HepG2 (cell line): ENCODE measurements at regions not wholly inside any gene's neighbourhood (a gene's known extent, or its start where the extent isn't known, plus 50 kb on each side); places are given as distances from the start of the nearest gene placed in this dataset.

ENCODE experiments used
- ATAC-seq: fragments of 200-7000 bp; cut with Tn5 transposase; 3 replicates; pipeline ENCODE4 v1.9.1; 2020; ENCODE audit warnings: mild to moderate bottlenecking, moderate library complexity
- BruUV-seq: library from RNA; stranded (reverse); fragments of 400-500 nt; replicated peaks from 2 replicates; lab custom pipeline; 2021; lab: Mats Ljungman, UMichigan
- CTCF ChIA-PET: fragments of 300-600 bp; formaldehyde crosslinking; extraction: SDS; loops from one replicate; lab custom pipeline; 2021; ENCODE audit warnings: low total read pairs, inconsistent platforms, low intra/inter-chr PET ratio; lab: Yijun Ruan, JAX
- POLR2A ChIA-PET: fragments of 350-600 bp; sonication (Branson Sonifier 250); formaldehyde crosslinking; loops from one replicate; lab custom pipeline; 2020; ENCODE audit warnings: antibody characterized with exemption, inconsistent platforms; lab: Yijun Ruan, JAX
- DNase-seq: peaks from one replicate; pipeline ENCODE4 v3.0.0-alpha.2; 2015; ENCODE audit warnings: low spot score
- FAIRE-seq: peaks from 3 replicates; lab custom pipeline; 2011; peaks lifted over from hg19 to GRCh38; lab: Jason Lieb, UNC
- H2AFZ ChIP-seq: one replicate; pipeline ENCODE4 v1.6.1; 2011; ENCODE audit warnings: low read length, inconsistent platforms
- H3K27ac ChIP-seq: fragments of 300-600 bp; 3 replicates; pipeline ENCODE4 v1.8.0; 2011; ENCODE audit warnings: mixed run types, mild to moderate bottlenecking, mixed read lengths, low read length, inconsistent platforms; ENCODE audit not compliant: insufficient read depth; ENCODE audit errors: extremely low read length
- H3K27me3 ChIP-seq, 2 experiments: fragments of 200-600 bp in 1 of 2; 2 replicates in 1 of 2; 3 replicates in 1 of 2; pipeline versions ENCODE4 v1.6.0 to v1.8.0; 2011; ENCODE audit warnings: low read length in 2 of 2, mild to moderate bottlenecking in 2 of 2, moderate library complexity in 2 of 2, inconsistent platforms in 1 of 2; ENCODE audit not compliant: insufficient read depth in 2 of 2, control insufficient read depth in 1 of 2
- H3K36me3 ChIP-seq, 2 experiments: fragments of 200-600 bp in 1 of 2; replicated peaks in 1 of 2; 2 replicates in 1 of 2; 3 replicates in 1 of 2; pipeline versions ENCODE4 v1.5.1 to v1.8.0; 2011; ENCODE audit warnings: low read length in 2 of 2, inconsistent platforms in 1 of 2; ENCODE audit not compliant: insufficient read depth in 2 of 2, control insufficient read depth in 1 of 2
- H3K4me1 ChIP-seq: 2 replicates; pipeline ENCODE4 v1.5.1; 2012; ENCODE audit warnings: low read length, inconsistent platforms; ENCODE audit not compliant: insufficient read depth
- H3K4me2 ChIP-seq: 2 replicates; pipeline ENCODE4 v1.6.0; 2011; ENCODE audit warnings: low read depth, low read length, inconsistent platforms
- H3K4me3 ChIP-seq, 3 experiments: fragments of 200-600 bp in 1 of 3; sonication (generic), shearing (Covaris generic) in 1 of 3; replicated peaks in 1 of 3; 2 replicates each; pipeline ENCODE4 v1.5.1; 2011 to 2016; ENCODE audit warnings: low read length in 3 of 3, inconsistent platforms in 2 of 3, low read depth in 2 of 3, mild to moderate bottlenecking in 2 of 3, control low read depth in 1 of 3, mixed read lengths in 1 of 3; ENCODE audit not compliant: insufficient read depth in 1 of 3
- H3K79me2 ChIP-seq: one replicate; pipeline ENCODE4 v1.6.1; 2011; ENCODE audit warnings: low read length, inconsistent platforms; ENCODE audit not compliant: insufficient read depth
- H3K9ac ChIP-seq: 2 replicates; pipeline ENCODE4 v1.6.0; 2011; ENCODE audit warnings: mild to moderate bottlenecking, low read depth, low read length, inconsistent platforms; ENCODE audit not compliant: insufficient read depth
- H3K9me3 ChIP-seq: 2 replicates; pipeline ENCODE4 v1.5.1; 2012; ENCODE audit warnings: mild to moderate bottlenecking, low read length
- H4K20me1 ChIP-seq: 2 replicates; pipeline ENCODE4 v1.6.0; 2011; ENCODE audit warnings: inconsistent platforms, mild to moderate bottlenecking, low read length, moderate library complexity; ENCODE audit not compliant: insufficient read depth
- HDAC2 ChIP-seq: sonication (generic); formaldehyde crosslinking; IDR thresholded peaks from 2 replicates; pipeline ENCODE4 v1.4.0; 2020; ENCODE audit warnings: missing genetic modification reagents
- HNRNPK ChIP-seq: fragments of 200-400 bp; formaldehyde crosslinking; IDR thresholded peaks from 2 replicates; pipeline ENCODE4 v1.6.1; 2018; ENCODE audit warnings: low read length, low read depth, moderate library complexity, mild to moderate bottlenecking; ENCODE audit not compliant: poor library complexity, severe bottlenecking
- MEF2D ChIP-seq: sonication (generic); formaldehyde crosslinking; IDR thresholded peaks from 2 replicates; pipeline ENCODE4 v1.5.1; 2020; ENCODE audit warnings: mild to moderate bottlenecking, missing genetic modification reagents
- PLRG1 ChIP-seq: fragments of 450-650 bp; conservative IDR thresholded peaks from 2 replicates; pipeline ENCODE4 v1.6.1; 2016
- RFX3 ChIP-seq: IDR thresholded peaks from 2 replicates; pipeline ENCODE4 v1.6.1; 2016; ENCODE audit warnings: missing biosample characterization, missing genetic modification reagents
- SIN3B ChIP-seq: fragments of 150-350 bp; IDR thresholded peaks from 2 replicates; pipeline ENCODE4 v1.6.1; 2014; ENCODE audit warnings: low read length
- SP2 ChIP-seq: sonication (generic); formaldehyde crosslinking; IDR thresholded peaks from 2 replicates; pipeline ENCODE4 v1.5.1; 2020; ENCODE audit warnings: mild to moderate bottlenecking, missing genetic modification reagents
- SRSF4 ChIP-seq: fragments of 200-400 bp; formaldehyde crosslinking; IDR thresholded peaks from one replicate; pipeline ENCODE4 v1.6.1; 2018; ENCODE audit warnings: mild to moderate bottlenecking, low read depth, low read length, moderate library complexity; ENCODE audit not compliant: poor library complexity, severe bottlenecking
- TP53 ChIP-seq: sonication (generic); formaldehyde crosslinking; conservative IDR thresholded peaks from 2 replicates; pipeline ENCODE4 v1.4.0; 2020; ENCODE audit warnings: missing genetic modification reagents
- U2AF2 ChIP-seq: fragments of 200-400 bp; formaldehyde crosslinking; IDR thresholded peaks from 2 replicates; pipeline ENCODE4 v1.6.1; 2017; ENCODE audit warnings: low read depth, mild to moderate bottlenecking, low read length
- ZBTB21 ChIP-seq: sonication (generic); formaldehyde crosslinking; IDR thresholded peaks from 2 replicates; pipeline ENCODE4 v1.4.0; 2020; ENCODE audit warnings: missing genetic modification reagents
- ZNF329 ChIP-seq: sonication (generic); formaldehyde crosslinking; IDR thresholded peaks from 2 replicates; pipeline ENCODE4 v1.9.0; 2021; ENCODE audit warnings: low read depth, mild to moderate bottlenecking, missing genetic modification reagents
- ZNF383 ChIP-seq: sonication (generic); formaldehyde crosslinking; IDR thresholded peaks from 2 replicates; pipeline ENCODE4 v1.4.0; 2020; ENCODE audit warnings: missing genetic modification reagents, mild to moderate bottlenecking, borderline replicate concordance
- ZNF441 ChIP-seq: sonication (generic); formaldehyde crosslinking; IDR thresholded peaks from 2 replicates; pipeline ENCODE4 v1.7.0; 2021; ENCODE audit warnings: missing genetic modification reagents, borderline replicate concordance
- ZNF543 ChIP-seq: sonication (generic); formaldehyde crosslinking; IDR thresholded peaks from 2 replicates; pipeline ENCODE4 v1.4.0; 2020; ENCODE audit warnings: mild to moderate bottlenecking, missing genetic modification reagents
- ZNF780A ChIP-seq: sonication (generic); formaldehyde crosslinking; IDR thresholded peaks from 2 replicates; pipeline ENCODE4 v1.8.0; 2022; ENCODE audit warnings: mild to moderate bottlenecking, missing genetic modification reagents, moderate library complexity
- WGBS: methylation state at CpG from one replicate; pipeline ENCODE4 v1.1.6; 2017; ENCODE audit warnings: low lambda C conversion rate; 5-methylcytosine and 5-hydroxymethylcytosine counted together
- in situ Hi-C: cut with HindIII; loops from 2 replicates; pipeline ENCODE4 v1.10.0; 2017; ENCODE audit warnings: low pct_unique_long_range_greater_than_20kb; ENCODE audit not compliant: extremely low pct_ligation_motif_present
- intact Hi-C: fragments of 100-400 bp; cut with micrococcal nuclease; formaldehyde crosslinking; loops from one replicate; pipeline ENCODE4 v1.10.0; 2022; ENCODE audit not compliant: unreplicated experiment
- TF ChIP-seq, protein P1 (sequence below): sonication (generic); formaldehyde crosslinking; conservative IDR thresholded peaks from 2 replicates; pipeline ENCODE4 v1.8.0; 2022; ENCODE audit warnings: missing genetic modification reagents
- TF ChIP-seq, protein P2 (sequence below): sonication (generic); formaldehyde crosslinking; IDR thresholded peaks from 2 replicates; pipeline ENCODE4 v1.4.0; 2020; ENCODE audit warnings: missing genetic modification reagents, borderline replicate concordance
- TF ChIP-seq, protein P3 (sequence below): sonication (generic); formaldehyde crosslinking; IDR thresholded peaks from 2 replicates; pipeline ENCODE4 v1.4.0; 2020; ENCODE audit warnings: missing genetic modification reagents, borderline replicate concordance
- TF ChIP-seq, protein P4 (sequence below): sonication (generic); formaldehyde crosslinking; IDR thresholded peaks from 2 replicates; pipeline ENCODE4 v1.5.1; 2020; ENCODE audit warnings: missing genetic modification reagents, mild to moderate bottlenecking, borderline replicate concordance

GRCh38 chrX:83771664-83772063, 89.3 kb upstream of the CYLC1 start:
- in situ Hi-C loops, result no loop called here
- H3K9me3 ChIP-seq, result no peaks in the 10 kb centered on the region
- no TSS peak for BruUV-seq

More at GRCh38 chrX:83771664-83772063, 89.3 kb upstream of the CYLC1 start:
- no peak overlapping the region for H3K9ac ChIP-seq
- TF ChIP-seq MEF2D (CRISPR knock-in tag), result no peak
- TF ChIP-seq, protein P1, sequence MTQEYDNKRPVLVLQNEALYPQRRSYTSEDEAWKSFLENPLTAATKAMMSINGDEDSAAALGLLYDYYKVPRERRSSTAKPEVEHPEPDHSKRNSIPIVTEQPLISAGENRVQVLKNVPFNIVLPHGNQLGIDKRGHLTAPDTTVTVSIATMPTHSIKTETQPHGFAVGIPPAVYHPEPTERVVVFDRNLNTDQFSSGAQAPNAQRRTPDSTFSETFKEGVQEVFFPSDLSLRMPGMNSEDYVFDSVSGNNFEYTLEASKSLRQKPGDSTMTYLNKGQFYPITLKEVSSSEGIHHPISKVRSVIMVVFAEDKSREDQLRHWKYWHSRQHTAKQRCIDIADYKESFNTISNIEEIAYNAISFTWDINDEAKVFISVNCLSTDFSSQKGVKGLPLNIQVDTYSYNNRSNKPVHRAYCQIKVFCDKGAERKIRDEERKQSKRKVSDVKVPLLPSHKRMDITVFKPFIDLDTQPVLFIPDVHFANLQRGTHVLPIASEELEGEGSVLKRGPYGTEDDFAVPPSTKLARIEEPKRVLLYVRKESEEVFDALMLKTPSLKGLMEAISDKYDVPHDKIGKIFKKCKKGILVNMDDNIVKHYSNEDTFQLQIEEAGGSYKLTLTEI, result no peak
- TF ChIP-seq, protein P2, sequence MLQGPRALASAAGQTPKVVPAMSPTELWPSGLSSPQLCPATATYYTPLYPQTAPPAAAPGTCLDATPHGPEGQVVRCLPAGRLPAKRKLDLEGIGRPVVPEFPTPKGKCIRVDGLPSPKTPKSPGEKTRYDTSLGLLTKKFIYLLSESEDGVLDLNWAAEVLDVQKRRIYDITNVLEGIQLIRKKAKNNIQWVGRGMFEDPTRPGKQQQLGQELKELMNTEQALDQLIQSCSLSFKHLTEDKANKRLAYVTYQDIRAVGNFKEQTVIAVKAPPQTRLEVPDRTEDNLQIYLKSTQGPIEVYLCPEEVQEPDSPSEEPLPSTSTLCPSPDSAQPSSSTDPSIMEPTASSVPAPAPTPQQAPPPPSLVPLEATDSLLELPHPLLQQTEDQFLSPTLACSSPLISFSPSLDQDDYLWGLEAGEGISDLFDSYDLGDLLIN (CRISPR knock-in tag), result no peak
- TF ChIP-seq SRSF4, result no peak
- TF ChIP-seq SP2 (CRISPR knock-in tag), result no peak
- no peak for TF ChIP-seq ZNF441 (CRISPR knock-in tag)
- no peak for TF ChIP-seq ZBTB21
- no peak for TF ChIP-seq ZNF329 (CRISPR knock-in tag)
- TF ChIP-seq, protein P3, sequence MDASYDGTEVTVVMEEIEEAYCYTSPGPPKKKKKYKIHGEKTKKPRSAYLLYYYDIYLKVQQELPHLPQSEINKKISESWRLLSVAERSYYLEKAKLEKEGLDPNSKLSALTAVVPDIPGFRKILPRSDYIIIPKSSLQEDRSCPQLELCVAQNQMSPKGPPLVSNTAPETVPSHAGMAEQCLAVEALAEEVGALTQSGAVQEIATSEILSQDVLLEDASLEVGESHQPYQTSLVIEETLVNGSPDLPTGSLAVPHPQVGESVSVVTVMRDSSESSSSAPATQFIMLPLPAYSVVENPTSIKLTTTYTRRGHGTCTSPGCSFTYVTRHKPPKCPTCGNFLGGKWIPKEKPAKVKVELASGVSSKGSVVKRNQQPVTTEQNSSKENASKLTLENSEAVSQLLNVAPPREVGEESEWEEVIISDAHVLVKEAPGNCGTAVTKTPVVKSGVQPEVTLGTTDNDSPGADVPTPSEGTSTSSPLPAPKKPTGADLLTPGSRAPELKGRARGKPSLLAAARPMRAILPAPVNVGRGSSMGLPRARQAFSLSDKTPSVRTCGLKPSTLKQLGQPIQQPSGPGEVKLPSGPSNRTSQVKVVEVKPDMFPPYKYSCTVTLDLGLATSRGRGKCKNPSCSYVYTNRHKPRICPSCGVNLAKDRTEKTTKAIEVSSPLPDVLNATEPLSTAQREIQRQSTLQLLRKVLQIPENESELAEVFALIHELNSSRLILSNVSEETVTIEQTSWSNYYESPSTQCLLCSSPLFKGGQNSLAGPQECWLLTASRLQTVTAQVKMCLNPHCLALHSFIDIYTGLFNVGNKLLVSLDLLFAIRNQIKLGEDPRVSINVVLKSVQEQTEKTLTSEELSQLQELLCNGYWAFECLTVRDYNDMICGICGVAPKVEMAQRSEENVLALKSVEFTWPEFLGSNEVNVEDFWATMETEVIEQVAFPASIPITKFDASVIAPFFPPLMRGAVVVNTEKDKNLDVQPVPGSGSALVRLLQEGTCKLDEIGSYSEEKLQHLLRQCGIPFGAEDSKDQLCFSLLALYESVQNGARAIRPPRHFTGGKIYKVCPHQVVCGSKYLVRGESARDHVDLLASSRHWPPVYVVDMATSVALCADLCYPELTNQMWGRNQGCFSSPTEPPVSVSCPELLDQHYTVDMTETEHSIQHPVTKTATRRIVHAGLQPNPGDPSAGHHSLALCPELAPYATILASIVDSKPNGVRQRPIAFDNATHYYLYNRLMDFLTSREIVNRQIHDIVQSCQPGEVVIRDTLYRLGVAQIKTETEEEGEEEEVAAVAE (CRISPR knock-in tag), result no peak
- no peak for TF ChIP-seq HDAC2 (CRISPR knock-in tag)
- no peak for TF ChIP-seq HNRNPK
- TF ChIP-seq, protein P4, sequence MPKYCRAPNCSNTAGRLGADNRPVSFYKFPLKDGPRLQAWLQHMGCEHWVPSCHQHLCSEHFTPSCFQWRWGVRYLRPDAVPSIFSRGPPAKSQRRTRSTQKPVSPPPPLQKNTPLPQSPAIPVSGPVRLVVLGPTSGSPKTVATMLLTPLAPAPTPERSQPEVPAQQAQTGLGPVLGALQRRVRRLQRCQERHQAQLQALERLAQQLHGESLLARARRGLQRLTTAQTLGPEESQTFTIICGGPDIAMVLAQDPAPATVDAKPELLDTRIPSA (CRISPR knock-in tag), result no peak
- no peak for TF ChIP-seq SIN3B
- TF ChIP-seq ZNF780A (CRISPR knock-in tag), result no peak
- no peak for TF ChIP-seq TP53 (CRISPR knock-in tag)
- TF ChIP-seq PLRG1, result no peak
- no peak for TF ChIP-seq RFX3 (CRISPR knock-in tag)
- no peak for TF ChIP-seq U2AF2
- TF ChIP-seq ZNF543, result no peak
- no peak for TF ChIP-seq ZNF383 (CRISPR knock-in tag)
- no peak overlapping the region for H3K4me2 ChIP-seq
- H3K4me3 ChIP-seq, result no peak overlapping the region
- no peaks in the 10 kb centered on the region for H3K79me2 ChIP-seq
- intact Hi-C loops, result no loop called here
- no peaks in the 10 kb centered on the region for H3K27me3 ChIP-seq
- POLR2A ChIA-PET, result no interaction called here
- DNase-seq, result no peak
- H3K27ac ChIP-seq, result no peak overlapping the region
- no peaks in the 10 kb centered on the region for H4K20me1 ChIP-seq
- no peak overlapping the region for H2AFZ ChIP-seq
- ATAC-seq, result no peak
- 0% methylated on average over 1 of the region's 1 CpG for WGBS
- CTCF ChIA-PET, result no interaction called here
- FAIRE-seq, result no peak
- H3K36me3 ChIP-seq, result no peaks in the 10 kb centered on the region
- no peaks in the 10 kb centered on the region for H3K4me1 ChIP-seq
